GM21619 (cell line): ENCODE measurements at regions not wholly inside any gene's neighbourhood (a gene's known extent, or its start where the extent isn't known, plus 50 kb on each side); places are given as distances from the start of the nearest gene placed in this dataset.

Experiments
- ATAC-seq: cut with Tn5 transposase; IDR thresholded peaks from one replicate; pipeline ENCODE4 v1.9.1; 2021; ENCODE audit not compliant: unreplicated experiment

DNA sequence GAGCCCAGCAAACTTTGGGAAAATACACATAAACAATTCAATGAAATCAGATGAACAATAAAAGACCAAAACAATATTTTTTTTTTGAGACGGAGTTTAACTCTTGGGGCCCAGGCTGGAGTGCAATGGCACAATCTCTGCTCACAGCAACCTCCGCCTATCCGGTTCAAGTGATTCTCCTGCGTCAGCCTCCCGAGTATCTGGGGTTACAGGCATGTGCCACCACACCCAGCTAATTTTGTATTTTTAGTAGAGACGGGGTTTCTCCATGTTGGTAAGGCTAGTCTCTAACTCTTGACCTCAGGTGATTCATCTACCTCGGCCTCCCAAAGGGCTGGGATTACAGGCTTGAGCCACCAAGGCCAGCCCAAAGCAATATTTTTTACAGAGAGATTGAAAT, 1588.5 kb downstream of the BRINP3 start:
- no peak for ATAC-seq

DNA sequence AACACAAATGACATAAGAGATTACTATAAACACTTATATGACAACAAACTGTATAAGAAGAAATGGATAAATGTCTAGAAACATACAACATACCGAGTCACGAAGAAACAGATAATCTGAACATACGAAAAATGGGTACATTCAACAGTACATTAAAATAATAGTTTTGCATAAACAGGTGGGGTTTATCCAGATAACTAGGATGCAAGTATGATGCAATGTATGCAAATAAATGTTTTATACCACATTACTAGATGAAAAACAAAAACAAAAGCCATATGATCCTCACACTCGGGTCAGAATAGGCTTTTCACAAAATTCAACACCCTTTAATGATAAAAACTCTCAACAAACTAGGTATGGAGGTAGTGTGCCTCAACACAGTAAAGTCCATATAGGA, 1585.7 kb downstream of the BRINP3 start:
- no peak for ATAC-seq

DNA sequence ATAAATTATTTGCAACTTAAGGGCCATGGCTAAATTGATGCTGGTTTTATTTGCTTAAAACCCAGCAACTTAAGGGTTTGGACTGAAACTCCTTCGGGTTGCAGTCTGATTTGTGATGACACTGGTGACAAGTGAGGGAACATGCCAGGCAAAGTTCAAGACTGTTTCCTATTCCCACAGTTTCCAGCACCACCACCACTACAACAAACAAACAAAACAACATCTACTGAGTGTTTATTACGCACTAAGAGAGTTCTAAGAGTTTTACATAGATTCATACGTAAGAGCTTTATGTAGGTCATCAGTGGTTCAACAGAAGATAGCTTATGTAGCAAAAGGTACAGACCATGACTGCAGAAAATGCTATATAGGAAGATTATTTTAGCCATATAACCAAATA, 1582.1 kb downstream of the BRINP3 start:
- no peak for ATAC-seq

DNA sequence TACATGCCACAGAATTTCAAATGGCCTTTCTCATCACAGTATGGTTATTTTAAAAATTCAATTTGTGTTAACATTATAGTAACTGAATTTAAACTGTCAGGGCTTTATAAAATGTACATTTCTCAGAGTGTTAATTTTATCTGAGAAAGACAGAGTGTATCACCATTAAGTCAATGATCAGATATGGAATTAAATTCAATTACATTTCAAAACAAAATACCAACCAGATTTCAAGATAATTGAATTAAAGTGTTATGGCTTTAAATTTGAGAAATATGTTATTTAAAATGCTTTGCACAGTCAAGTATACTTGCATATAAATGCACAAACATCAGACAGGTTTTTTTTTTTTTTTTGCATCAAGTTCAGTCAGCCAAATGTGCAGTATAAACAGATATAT, 1574.4 kb downstream of the BRINP3 start:
- no peak for ATAC-seq

- no peak for ATAC-seq
Measured at GRCh38 chr1:188904201-188904600, 1573.5 kb downstream of the BRINP3 start.

GRCh38 chr1:188906921-188907641, 1570.6 kb downstream of the BRINP3 start:
- no peak for ATAC-seq

DNA sequence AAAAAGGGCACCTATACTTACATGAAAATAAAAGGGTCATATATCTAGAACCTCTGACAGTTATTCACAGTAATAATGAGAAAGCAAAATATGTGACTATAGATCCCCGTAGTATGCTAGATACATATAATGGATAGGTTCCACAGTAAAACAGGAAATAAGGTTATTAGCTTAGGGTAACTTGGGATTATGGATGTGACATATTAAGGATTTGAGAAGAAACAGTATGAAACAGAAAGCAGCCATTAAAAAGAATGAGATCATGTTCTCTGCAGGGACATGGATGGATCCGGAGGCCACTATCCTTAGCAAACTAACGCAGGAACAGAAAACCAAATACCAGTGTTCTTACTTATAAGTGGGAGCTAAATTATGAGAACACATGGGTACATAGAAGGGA, 1547.3 kb downstream of the BRINP3 start:
- no peak for ATAC-seq

GRCh38 chr1:188931506-188931905, 1546.2 kb downstream of the BRINP3 start:
- ATAC-seq = no peak

DNA sequence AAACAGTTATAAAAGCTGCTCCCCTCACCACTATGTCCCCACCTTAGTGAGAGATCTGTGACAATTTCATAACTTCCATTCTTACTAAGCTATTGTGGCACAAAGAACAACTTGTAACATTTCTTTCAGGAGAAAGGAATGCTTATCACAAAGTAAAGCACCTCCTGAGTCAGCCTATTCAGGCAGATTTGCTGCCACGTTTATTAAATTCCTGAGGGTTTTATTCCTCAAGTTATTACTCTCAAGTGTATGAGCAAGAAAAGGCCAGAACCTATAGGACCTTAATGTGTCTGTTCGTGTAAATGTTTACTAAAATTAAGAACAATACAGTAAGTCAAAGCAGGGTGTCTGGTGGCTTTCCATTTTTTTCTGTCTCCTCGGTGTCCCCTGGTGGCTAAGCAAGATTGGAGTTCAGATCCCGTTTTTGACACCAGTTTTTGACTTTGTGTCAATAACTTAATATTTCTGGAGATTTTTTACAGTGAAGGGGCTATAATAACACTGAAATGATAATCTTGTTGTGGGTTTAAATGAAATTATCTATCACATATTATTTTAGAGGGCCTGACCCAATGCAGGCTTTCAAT, 1539.6 kb downstream of the BRINP3 start:
- ATAC-seq = no peak

- ATAC-seq = no peak
Measured at GRCh38 chr1:188941986-188942385, 1535.7 kb downstream of the BRINP3 start.

- no peak for ATAC-seq
Measured at GRCh38 chr1:188949701-188950100, 1528.0 kb downstream of the BRINP3 start.

GRCh38 chr1:188958461-188959115, 1519.1 kb downstream of the BRINP3 start:
- ATAC-seq = no peak

DNA sequence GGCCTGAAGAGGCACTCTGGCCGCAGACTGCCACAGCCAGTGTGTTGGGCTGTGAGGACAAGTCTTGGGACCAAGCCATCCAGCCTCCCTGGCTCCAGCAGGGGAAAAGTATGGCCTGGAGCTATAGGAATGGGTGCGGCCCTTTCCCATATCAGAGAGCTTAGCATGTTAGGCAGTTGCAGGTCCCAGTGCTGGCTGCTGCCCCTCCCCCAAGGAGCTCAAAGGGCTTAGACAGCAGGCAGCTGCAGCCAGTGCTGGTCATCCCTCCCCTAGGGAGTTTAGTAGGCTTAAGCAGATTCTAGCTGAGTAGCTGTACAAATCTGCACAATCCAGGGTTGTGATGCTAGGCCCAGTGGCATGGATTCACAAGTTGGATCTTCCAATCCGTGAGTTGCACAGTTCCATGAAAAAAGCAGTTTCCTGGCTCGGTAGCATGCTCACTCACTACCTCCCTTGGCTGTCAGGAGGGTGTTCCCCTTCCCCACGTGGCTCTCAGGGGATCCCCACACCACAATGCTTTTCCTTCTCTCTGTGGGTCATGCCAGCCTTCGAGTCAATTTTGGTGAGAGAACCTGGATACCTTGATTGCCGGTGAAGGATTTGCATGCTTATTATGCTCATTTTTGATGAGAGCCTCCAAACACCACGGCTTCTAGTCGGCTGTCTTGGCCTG, 1490.8 kb downstream of the BRINP3 start:
- no peak for ATAC-seq

DNA sequence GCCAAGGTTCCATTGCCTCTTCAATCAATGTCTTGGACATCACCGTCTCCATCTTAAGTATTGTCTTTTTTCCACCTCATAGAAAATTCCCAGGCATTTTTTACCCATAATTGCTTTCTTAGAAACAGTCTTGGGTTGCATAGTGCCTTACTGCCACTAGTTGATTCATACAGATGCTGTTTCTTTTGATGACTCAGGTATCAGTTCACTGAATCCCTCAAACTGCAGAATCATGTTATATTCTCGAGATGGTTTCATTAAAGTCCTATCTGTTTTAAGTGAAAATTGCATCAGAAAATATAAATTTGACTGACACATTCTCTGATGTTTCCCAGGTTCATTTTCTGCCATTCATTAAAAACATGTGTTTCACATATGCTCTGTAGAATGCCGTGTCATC, 1489.1 kb downstream of the BRINP3 start:
- no peak for ATAC-seq

DNA sequence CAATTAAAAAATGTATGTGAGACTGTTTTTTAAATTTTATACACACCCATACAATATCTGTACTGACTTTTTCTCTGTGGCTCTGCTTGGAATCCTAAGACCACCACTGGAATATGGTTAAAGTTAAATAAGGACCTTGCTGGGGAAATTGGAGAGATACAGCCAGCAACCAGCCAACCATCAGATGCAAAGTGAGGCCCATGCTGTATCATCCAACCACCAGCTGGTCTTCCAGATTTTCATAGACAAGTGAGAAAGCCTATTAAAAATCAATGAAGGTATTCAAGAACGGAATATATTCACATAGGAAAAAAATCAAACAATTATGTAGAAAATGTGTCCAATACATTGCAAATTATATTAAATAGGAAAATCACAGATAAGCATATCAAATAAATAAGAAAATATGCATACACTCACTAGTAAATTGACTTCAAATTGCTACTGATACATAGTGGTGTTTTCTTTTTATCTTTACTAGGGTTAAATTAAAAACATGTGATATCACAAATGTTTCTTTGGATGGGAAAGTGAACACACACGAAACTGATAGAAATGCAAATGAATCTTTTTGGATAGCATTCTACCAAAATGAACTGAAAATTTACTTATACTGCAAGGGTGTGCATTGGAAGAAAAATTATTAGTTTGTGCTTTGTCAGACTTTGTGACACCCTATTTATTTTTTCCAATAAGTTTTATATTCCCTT, 1486.3 kb downstream of the BRINP3 start:
- no peak for ATAC-seq

- no peak for ATAC-seq
Measured at GRCh38 chr1:189007824-189008223, 1469.8 kb downstream of the BRINP3 start.

DNA sequence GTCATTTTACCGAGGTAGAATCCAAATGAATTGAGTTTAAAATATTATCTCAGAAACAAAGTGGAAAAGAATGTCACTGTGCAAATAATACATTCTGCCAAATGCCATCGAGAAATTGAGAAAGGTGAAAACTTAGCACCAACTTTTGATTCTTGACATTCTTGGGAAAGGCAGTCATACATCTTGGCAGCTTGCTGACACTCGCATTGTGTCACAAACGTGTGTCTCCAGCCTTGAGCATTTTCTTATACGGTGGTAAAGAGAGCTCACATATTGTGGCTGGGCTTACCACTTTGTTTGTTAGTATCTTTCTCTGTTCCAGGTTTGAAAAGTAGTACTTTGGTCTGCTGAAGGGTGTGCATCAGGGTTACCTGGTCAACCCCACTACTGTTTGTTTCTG, 1456.1 kb downstream of the BRINP3 start:
- no peak for ATAC-seq

GRCh38 chr1:189022015-189022414, 1455.6 kb downstream of the BRINP3 start:
- ATAC-seq = no peak

DNA sequence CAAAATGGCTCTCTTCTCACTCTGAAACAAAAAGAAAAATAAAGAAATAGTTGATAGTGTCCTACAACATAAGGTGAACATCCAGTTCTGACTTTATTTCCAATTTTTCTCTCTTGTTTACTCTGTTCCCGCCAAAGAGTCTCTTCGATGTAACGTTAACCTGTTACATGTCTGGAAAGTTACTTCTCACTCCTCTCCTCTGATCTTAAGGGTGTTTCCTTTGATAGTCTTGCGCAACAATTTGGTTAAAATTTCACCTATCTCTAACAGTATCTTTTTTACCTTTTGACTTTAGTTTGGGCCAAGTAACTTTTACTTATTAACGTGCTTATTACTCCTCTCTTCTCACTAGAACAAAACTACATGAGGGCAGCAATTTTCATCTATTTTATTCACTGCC, 1450.2 kb downstream of the BRINP3 start:
- ATAC-seq = no peak

DNA sequence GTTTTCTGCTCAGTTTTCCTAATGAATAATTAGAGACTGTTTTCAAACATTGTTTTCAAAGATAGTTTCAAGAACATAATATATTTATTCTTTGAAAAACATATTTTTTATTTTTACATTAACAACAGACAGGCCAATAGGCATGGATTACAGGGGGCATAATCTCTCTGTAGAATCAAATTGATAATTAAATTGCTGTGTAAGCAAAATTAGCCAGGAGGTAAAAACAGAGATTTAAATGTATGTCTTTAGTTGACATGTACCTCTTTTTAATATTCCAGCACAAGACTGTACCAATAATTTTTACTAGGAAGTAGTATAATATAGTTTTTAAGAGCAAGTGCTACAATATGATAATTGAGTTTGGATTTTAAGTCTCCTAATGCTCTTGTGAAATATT, 1444.5 kb downstream of the BRINP3 start:
- no peak for ATAC-seq

- no peak for ATAC-seq
Measured at GRCh38 chr1:189036628-189037027, 1441.0 kb downstream of the BRINP3 start.
